SU-DHL-6 (cell line): ENCODE measurements at regions not wholly inside any gene's neighbourhood (a gene's known extent, or its start where the extent isn't known, plus 50 kb on each side); places are given as distances from the start of the nearest gene placed in this dataset.

Experiments
- H2AFZ ChIP-seq: fragments of 200-600 bp; sonication (generic); 2 replicates; pipeline ENCODE4 v1.6.1; 2014; ENCODE audit warnings: low read depth, mild to moderate bottlenecking, moderate library complexity, mixed read lengths, antibody characterized with exemption, low read length; ENCODE audit not compliant: severe bottlenecking
- H3F3A ChIP-seq: fragments of 200-600 bp; shearing (Covaris generic); 2 replicates; pipeline ENCODE4 v1.6.0; 2016; ENCODE audit warnings: antibody characterized with exemption, mild to moderate bottlenecking; ENCODE audit not compliant: insufficient read depth
- H3K27ac ChIP-seq: fragments of 200-600 bp; sonication (generic); 2 replicates; pipeline ENCODE4 v1.5.1; 2016; ENCODE audit warnings: low read depth, mild to moderate bottlenecking, low read length, moderate library complexity, mixed read lengths
- H3K27me3 ChIP-seq: fragments of 200-600 bp; sonication (generic), shearing (Covaris generic); 2 replicates; pipeline ENCODE4 v1.6.0; 2014; ENCODE audit warnings: mild to moderate bottlenecking, low read length
- H3K36me3 ChIP-seq: fragments of 200-600 bp; sonication (generic); 2 replicates; pipeline ENCODE4 v1.6.1; 2014; ENCODE audit warnings: mild to moderate bottlenecking, low read length, mixed read lengths
- H3K4me2 ChIP-seq: fragments of 300-600, 200-600 bp; shearing (Covaris generic), sonication (generic); 2 replicates; pipeline ENCODE4 v1.6.0; 2014; ENCODE audit warnings: low read length, low read depth, mild to moderate bottlenecking; ENCODE audit not compliant: poor library complexity, severe bottlenecking
- H3K4me3 ChIP-seq: fragments of 200-600 bp; sonication (generic); 2 replicates; pipeline ENCODE4 v1.5.1; 2014; ENCODE audit warnings: antibody characterized with exemption, low read length, mild to moderate bottlenecking, mixed read lengths; ENCODE audit not compliant: insufficient read depth, poor library complexity, severe bottlenecking
- H3K79me2 ChIP-seq: fragments of 200-600 bp; sonication (generic); 2 replicates; pipeline ENCODE4 v1.6.1; 2014; ENCODE audit warnings: mild to moderate bottlenecking, low read length, moderate library complexity; ENCODE audit not compliant: insufficient read depth
- H3K9ac ChIP-seq: fragments of 200-600 bp; sonication (generic); 2 replicates; pipeline ENCODE4 v1.7.0; 2014; ENCODE audit warnings: mild to moderate bottlenecking, low read length
- H3K9me2 ChIP-seq: fragments of 200-600 bp; sonication (generic); replicated peaks from 2 replicates; pipeline ENCODE4 v1.6.1; 2014; ENCODE audit warnings: low read length; ENCODE audit not compliant: insufficient read depth
- H3K9me3 ChIP-seq: fragments of 200-600 bp; sonication (generic); 2 replicates; pipeline ENCODE4 v1.6.1; 2014; ENCODE audit warnings: low read length, mixed read lengths; ENCODE audit not compliant: insufficient read depth
- H4K20me1 ChIP-seq: fragments of 200-600 bp; sonication (generic); 2 replicates; pipeline ENCODE4 v1.6.1; 2014; ENCODE audit warnings: low read depth, mild to moderate bottlenecking, antibody characterized with exemption, low read length, moderate library complexity, mixed read lengths
- CTCF ChIP-seq: fragments of 200-600 bp; sonication (generic); IDR thresholded peaks from one replicate; pipeline ENCODE4 v1.5.1; 2017; ENCODE audit warnings: antibody characterized with exemption, mild to moderate bottlenecking, low read length, moderate library complexity; ENCODE audit not compliant: insufficient read depth, poor library complexity, severe bottlenecking
- EZH2phosphoT487 ChIP-seq: fragments of 200-600 bp; sonication (generic), shearing (Covaris generic); conservative IDR thresholded peaks from 2 replicates; pipeline ENCODE4 v1.6.1; 2018; ENCODE audit warnings: mild to moderate bottlenecking, antibody characterized with exemption, low read length, moderate library complexity, mixed read lengths

GRCh38 chr2:48175656-48176055, 138.8 kb upstream of the FOXN2 start:
- H3K4me2 ChIP-seq = no peak overlapping the region
- H3K79me2 ChIP-seq = no peaks in the 10 kb centered on the region
- H3K27me3 ChIP-seq = no peaks in the 10 kb centered on the region
- no peaks in the 10 kb centered on the region for H3K36me3 ChIP-seq
- no peak overlapping the region for H3K9ac ChIP-seq
- H3F3A ChIP-seq = no peaks in the 10 kb centered on the region
- no peaks in the 10 kb centered on the region for H4K20me1 ChIP-seq
- TF ChIP-seq CTCF (no peak), EZH2phosphoT487 (no peak)
- no peaks in the 10 kb centered on the region for H3K9me2 ChIP-seq
- no peaks in the 10 kb centered on the region for H3K9me3 ChIP-seq
- no peak overlapping the region for H2AFZ ChIP-seq
- H3K4me3 ChIP-seq = no peak overlapping the region
- no peak overlapping the region for H3K27ac ChIP-seq

- Histone ChIP-seq H3K36me3 (no peaks in the 10 kb centered on the region), H4K20me1 (no peaks in the 10 kb centered on the region), H3K27me3 (no peaks in the 10 kb centered on the region), H3K9ac (no peak overlapping the region), H3K4me3 (no peak overlapping the region), H3K9me2 (no peaks in the 10 kb centered on the region), H3K79me2 (no peaks in the 10 kb centered on the region), H3K9me3 (no peaks in the 10 kb centered on the region), H3K27ac (no peak overlapping the region), H3F3A (no peaks in the 10 kb centered on the region), H3K4me2 (no peak overlapping the region), H2AFZ (no peak overlapping the region)
- no peak for TF ChIP-seq EZH2phosphoT487
Measured at GRCh38 chr2:48176876-48177275, 137.6 kb upstream of the FOXN2 start.

GRCh38 chr2:48178611-48179010, 135.9 kb upstream of the FOXN2 start:
- no peaks in the 10 kb centered on the region for H3K9me3 ChIP-seq
- no peak overlapping the region for H3K4me3 ChIP-seq
- H2AFZ ChIP-seq = no peak overlapping the region
- H3K36me3 ChIP-seq = no peaks in the 10 kb centered on the region
- no peaks in the 10 kb centered on the region for H3F3A ChIP-seq
- no peak overlapping the region for H3K27ac ChIP-seq
- H3K4me2 ChIP-seq = no peak overlapping the region
- H3K27me3 ChIP-seq = no peaks in the 10 kb centered on the region
- H3K9me2 ChIP-seq = no peaks in the 10 kb centered on the region
- H4K20me1 ChIP-seq = no peaks in the 10 kb centered on the region
- H3K9ac ChIP-seq = no peak overlapping the region
- H3K79me2 ChIP-seq = no peaks in the 10 kb centered on the region
- TF ChIP-seq EZH2phosphoT487 (no peak), CTCF (no peak)

- Histone ChIP-seq H4K20me1 (no peaks in the 10 kb centered on the region), H3K9ac (no peak overlapping the region), H3K4me2 (no peak overlapping the region), H3K79me2 (no peaks in the 10 kb centered on the region), H2AFZ (no peak overlapping the region), H3K4me3 (no peak overlapping the region), H3K9me3 (no peaks in the 10 kb centered on the region), H3K36me3 (no peaks in the 10 kb centered on the region), H3K27ac (no peak overlapping the region), H3F3A (no peaks in the 10 kb centered on the region), H3K27me3 (no peaks in the 10 kb centered on the region), H3K9me2 (no peaks in the 10 kb centered on the region)
- TF ChIP-seq EZH2phosphoT487 = no peak
- no peak for TF ChIP-seq CTCF
Measured at GRCh38 chr2:48180557-48180956, 133.9 kb upstream of the FOXN2 start.
